ENCODE measurements at regions not wholly inside any gene's neighbourhood (a gene's known extent, or its start where the extent isn't known, plus 50 kb on each side); places are given as distances from the start of the nearest gene placed in this dataset.

GRCh38 chr4:23572382-23572781 is 317.5 kb downstream of the PPARGC1A start:
- DNase-seq (ENCODE audit: low spot score) = no peak
- ChIA-PET CTCF (no interaction called here), POLR2A (ENCODE audit: low non-redundant PET) (no interaction called here)
- no peak overlapping the region for H3K27ac ChIP-seq
- no peak for TF ChIP-seq CTCF (conservative IDR thresholded peaks at IDR 0.05; ENCODE audit: low read depth)

- no peak overlapping the region for H3K27ac ChIP-seq
- no peak for DNase-seq (ENCODE audit: low spot score)
- TF ChIP-seq CTCF (conservative IDR thresholded peaks at IDR 0.05; ENCODE audit: low read depth) = no peak
- ChIA-PET POLR2A (ENCODE audit: low non-redundant PET) (no interaction called here), CTCF (interaction anchor here (0.6 kb wide), 1 partner anchor 40 kb away, joined by 3 read pairs; no protein-coding TSS in a partner anchor)
Measured at GRCh38 chr4:23567338-23567737, 322.5 kb downstream of the PPARGC1A start.

- DNase-seq (ENCODE audit: low spot score) = no peak
- POLR2A ChIA-PET (ENCODE audit: low non-redundant PET) = no interaction called here
- H3K27ac ChIP-seq = no peak overlapping the region
- no peak for TF ChIP-seq CTCF (conservative IDR thresholded peaks at IDR 0.05; ENCODE audit: low read depth)
- CTCF ChIA-PET = no interaction called here
Measured at GRCh38 chr4:23560748-23561147, 329.1 kb downstream of the PPARGC1A start.

- POLR2A ChIA-PET (ENCODE audit: low non-redundant PET) = no interaction called here
- no peak for DNase-seq (ENCODE audit: low spot score)
- TF ChIP-seq CTCF (conservative IDR thresholded peaks at IDR 0.05; ENCODE audit: low read depth) = no peak
- CTCF ChIA-PET = interaction anchor here (0.6 to 0.7 kb wide), 2 partner anchors 481 to 808 kb away, joined by 3 to 6 read pairs; no protein-coding TSS in a partner anchor
- H3K27ac ChIP-seq = no peak overlapping the region
Measured at GRCh38 chr4:23558101-23558500, 331.7 kb downstream of the PPARGC1A start.

GRCh38 chr4:23547601-23548000 is 342.2 kb downstream of the PPARGC1A start:
- no peak for TF ChIP-seq CTCF (conservative IDR thresholded peaks at IDR 0.05; ENCODE audit: low read depth)
- ChIA-PET POLR2A (ENCODE audit: low non-redundant PET) (no interaction called here), CTCF (no interaction called here)
- no peak for DNase-seq (ENCODE audit: low spot score)
- H3K27ac ChIP-seq = no peak overlapping the region

- DNase-seq (ENCODE audit: low spot score) = no peak
- H3K27ac ChIP-seq = no peak overlapping the region
- ChIA-PET CTCF (no interaction called here), POLR2A (ENCODE audit: low non-redundant PET) (no interaction called here)
- TF ChIP-seq CTCF (conservative IDR thresholded peaks at IDR 0.05; ENCODE audit: low read depth) = no peak
Measured at GRCh38 chr4:23547096-23547495, 342.8 kb downstream of the PPARGC1A start.

Measured in RWPE1 (cell line).